HG02943 (cell line): ENCODE measurements at regions not wholly inside any gene's neighbourhood (a gene's known extent, or its start where the extent isn't known, plus 50 kb on each side); places are given as distances from the start of the nearest gene placed in this dataset.

ENCODE experiments used
- ATAC-seq: cut with Tn5 transposase; IDR thresholded peaks from one replicate; pipeline ENCODE4 v1.9.1; 2021; ENCODE audit warnings: mild to moderate bottlenecking, low read depth, moderate library complexity; ENCODE audit not compliant: unreplicated experiment

DNA sequence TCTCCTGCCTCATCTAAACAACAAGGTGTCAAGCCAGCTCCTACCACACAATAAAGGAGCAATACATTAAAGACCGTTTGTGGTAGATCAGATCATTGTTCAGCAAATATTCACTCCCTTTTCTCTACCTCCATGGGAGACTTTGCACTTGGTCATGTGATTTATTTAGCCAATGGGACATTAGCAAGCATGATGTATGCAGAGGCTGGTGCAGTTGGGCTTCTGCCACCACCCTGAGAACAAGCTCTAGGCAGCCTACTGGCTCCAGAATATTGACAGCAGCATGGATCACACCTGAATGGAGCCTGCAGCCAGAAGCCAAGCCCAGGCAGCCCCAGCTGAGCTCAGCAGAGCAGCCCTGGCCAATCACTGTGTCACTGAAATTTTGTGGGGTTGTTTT lies 99.4 kb upstream of the UBE2E2 start:
- ATAC-seq = no peak

DNA sequence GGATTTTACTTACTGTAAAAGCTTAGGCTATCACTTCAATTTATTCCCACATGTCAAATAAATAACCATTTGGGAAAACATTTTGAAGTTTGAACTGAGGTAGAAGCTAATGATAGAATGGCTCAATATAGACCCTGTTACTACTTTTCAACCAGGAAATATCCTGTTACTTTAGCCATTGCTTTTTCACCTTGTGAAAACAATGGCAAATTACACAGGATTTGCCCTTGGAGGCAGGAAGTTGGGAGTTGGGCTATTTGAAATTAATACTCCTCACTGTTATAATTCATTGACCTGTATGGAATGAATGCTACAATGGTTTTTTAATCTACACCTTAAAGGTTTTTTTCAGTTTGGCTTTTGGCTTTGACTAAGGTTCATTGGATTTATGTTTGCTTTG lies 98.1 kb upstream of the UBE2E2 start:
- ATAC-seq = no peak

DNA sequence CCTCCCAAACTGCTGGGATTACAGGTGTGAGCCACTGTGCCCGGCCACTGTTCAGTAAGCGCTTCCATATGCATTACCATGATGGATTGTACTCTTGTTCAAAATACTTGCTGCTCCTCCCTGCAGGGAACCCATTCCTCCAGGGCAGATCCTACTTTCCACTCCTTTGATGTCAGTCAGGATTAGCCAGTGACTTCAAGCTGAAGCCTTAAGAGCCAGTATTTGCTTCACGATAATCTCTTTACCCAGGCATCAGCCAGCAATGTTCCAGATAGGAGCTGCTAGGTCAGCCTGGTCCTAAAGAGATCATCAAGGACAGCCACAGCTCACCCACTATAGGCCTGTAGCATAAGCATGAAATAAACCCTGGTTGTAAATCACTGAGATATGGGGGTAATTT lies 96.5 kb upstream of the UBE2E2 start:
- ATAC-seq = no peak

DNA sequence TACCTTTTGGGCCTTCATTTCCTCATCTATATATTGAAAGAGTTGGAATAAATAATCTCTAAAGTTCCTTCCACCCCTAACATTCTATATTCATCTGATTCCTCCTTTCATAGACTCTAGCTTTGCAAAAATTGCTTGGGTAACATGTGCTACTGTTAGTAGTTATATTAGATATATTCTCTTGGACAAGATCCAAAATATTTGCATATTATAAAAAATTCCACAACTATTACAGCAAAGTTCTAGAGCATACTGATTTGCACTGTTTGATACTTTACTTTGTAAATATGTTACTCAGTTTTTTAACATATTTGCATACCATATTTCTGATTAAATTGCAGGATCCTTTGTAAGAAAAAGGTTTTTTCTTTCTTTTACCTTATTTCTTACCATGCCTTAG lies 95.9 kb upstream of the UBE2E2 start:
- no peak for ATAC-seq

GRCh38 chr3:23108451-23109057 lies 94.6 kb upstream of the UBE2E2 start:
- ATAC-seq = no peak

GRCh38 chr3:23111286-23111685 lies 91.8 kb upstream of the UBE2E2 start:
- ATAC-seq = no peak

- ATAC-seq = no peak
Observed at GRCh38 chr3:23111797-23112196, 91.3 kb upstream of the UBE2E2 start.

GRCh38 chr3:23112491-23112890 lies 90.6 kb upstream of the UBE2E2 start:
- ATAC-seq = no peak

GRCh38 chr3:23113455-23114171 lies 89.5 kb upstream of the UBE2E2 start:
- no peak for ATAC-seq

DNA sequence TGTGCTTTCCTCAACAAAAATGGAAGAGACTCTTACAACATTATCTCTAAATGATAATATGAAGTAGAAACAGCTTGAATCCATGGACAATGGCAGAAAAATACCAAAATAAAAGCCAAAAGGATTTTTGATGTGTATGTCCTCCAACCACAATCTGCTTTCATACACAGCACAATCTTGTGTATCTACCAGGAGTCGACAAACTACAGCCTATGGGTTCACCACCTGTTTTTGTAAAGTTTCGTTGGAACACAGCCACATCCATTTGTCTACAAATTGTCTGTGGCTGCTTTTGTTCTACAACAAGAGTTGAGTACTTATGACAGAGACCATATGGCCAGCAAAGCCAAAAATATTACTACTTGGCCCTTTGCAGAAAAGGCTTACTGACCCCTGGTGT lies 88.7 kb upstream of the UBE2E2 start:
- no peak for ATAC-seq

DNA sequence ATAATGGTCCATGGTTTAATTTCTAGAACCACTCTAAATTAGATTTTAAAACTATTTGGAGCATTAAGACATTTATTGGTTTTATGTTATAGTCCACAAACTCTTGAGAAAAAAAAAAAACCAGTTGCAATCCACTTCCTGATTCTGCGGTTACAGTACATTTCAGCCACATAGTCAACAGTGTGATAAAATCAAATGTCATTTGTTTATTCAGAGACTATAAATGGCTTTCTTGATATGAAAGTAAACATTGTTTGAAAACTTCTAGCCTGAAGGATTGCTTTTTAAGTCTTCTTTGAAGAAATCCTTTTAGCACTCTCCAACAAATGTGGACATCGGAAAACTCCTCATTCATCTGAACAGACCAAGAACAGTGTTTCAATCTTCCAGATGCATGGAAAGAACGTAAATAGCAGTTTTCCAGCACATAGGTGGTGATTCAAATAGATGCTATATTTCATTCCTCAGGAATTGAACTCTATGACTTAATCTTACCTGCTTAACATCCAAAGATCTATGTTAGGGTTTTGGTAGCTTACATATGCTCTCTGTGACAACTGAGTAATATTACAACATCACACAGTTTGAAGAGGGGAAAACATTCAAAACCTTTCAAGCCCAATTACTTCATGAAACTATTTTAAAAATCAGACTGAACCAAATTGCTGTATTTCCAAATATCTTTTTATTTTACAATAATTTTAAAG lies 87.8 kb upstream of the UBE2E2 start:
- ATAC-seq = no peak

GRCh38 chr3:23116081-23116837 lies 86.9 kb upstream of the UBE2E2 start:
- ATAC-seq = no peak

- no peak for ATAC-seq
Observed at GRCh38 chr3:23117856-23118255, 85.3 kb upstream of the UBE2E2 start.

- no peak for ATAC-seq
Observed at GRCh38 chr3:23127196-23127595, 75.9 kb upstream of the UBE2E2 start.

- ATAC-seq = no peak
Observed at GRCh38 chr3:23128655-23129054, 74.5 kb upstream of the UBE2E2 start.

DNA sequence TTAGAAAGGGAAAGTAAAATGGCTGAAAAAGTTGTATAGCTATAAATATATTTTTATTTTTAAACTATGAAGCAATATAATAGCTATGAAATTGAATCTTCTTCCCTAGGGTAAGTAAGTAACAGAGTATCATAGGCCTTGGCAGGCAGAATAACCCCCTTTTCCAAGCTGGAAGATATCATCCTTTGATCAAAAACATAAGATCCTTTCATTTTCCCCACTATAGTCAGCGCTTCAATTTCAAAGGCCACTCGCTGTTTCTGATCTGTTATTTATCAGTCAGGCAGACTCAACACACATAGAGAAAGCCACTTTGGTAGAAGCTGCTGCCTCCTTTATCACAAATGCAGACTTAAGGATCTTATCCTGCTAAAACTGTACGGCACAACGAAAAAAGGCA lies 74.0 kb upstream of the UBE2E2 start:
- no peak for ATAC-seq

- ATAC-seq = no peak
Observed at GRCh38 chr3:23129817-23130216, 73.3 kb upstream of the UBE2E2 start.

GRCh38 chr3:23130406-23130805 lies 72.7 kb upstream of the UBE2E2 start:
- no peak for ATAC-seq

GRCh38 chr3:23135026-23135785 lies 67.9 kb upstream of the UBE2E2 start:
- ATAC-seq = no peak

- no peak for ATAC-seq
Observed at GRCh38 chr3:23136054-23136453, 67.1 kb upstream of the UBE2E2 start.
